ENCODE measurements at regions not wholly inside any gene's neighbourhood (a gene's known extent, or its start where the extent isn't known, plus 50 kb on each side); places are given as distances from the start of the nearest gene placed in this dataset.
"Not testable (repeated sequence)": the region's sequence is repeated elsewhere in the genome, so short reads cannot be mapped to it uniquely, and the experiment has no call there.

- DNase-seq, result no peak
Observed at GRCh38 chr3:166435469-166436057, 598.3 kb upstream of the BCHE start.

GRCh38 chr3:166433060-166433459, 595.8 kb upstream of the BCHE start:
- no peak for DNase-seq

GRCh38 chr3:166425900-166426611, 588.8 kb upstream of the BCHE start:
- DNase-seq, result no peak

- no peak for DNase-seq
Observed at GRCh38 chr3:166425021-166425420, 587.8 kb upstream of the BCHE start.

GRCh38 chr3:166423824-166424513, 586.7 kb upstream of the BCHE start:
- DNase-seq, result not testable (repeated sequence)

GRCh38 chr3:166422556-166422955, 585.3 kb upstream of the BCHE start:
- DNase-seq, result no peak

GRCh38 chr3:166420071-166420470, 582.8 kb upstream of the BCHE start:
- DNase-seq, result no peak

GRCh38 chr3:166405896-166406295, 568.7 kb upstream of the BCHE start:
- DNase-seq, result no peak

- no peak for DNase-seq
Observed at GRCh38 chr3:166405465-166405864, 568.2 kb upstream of the BCHE start.

GRCh38 chr3:166390303-166390702, 553.1 kb upstream of the BCHE start:
- DNase-seq, result no peak

- no peak for DNase-seq
Observed at GRCh38 chr3:166388321-166388720, 551.1 kb upstream of the BCHE start.

- DNase-seq, result no peak
Observed at GRCh38 chr3:166372571-166373106, 535.4 kb upstream of the BCHE start.

GRCh38 chr3:166367947-166368533, 530.8 kb upstream of the BCHE start:
- DNase-seq, result no peak

- DNase-seq, result no peak
Observed at GRCh38 chr3:166362698-166363097, 525.5 kb upstream of the BCHE start.

GRCh38 chr3:166360720-166361119, 523.5 kb upstream of the BCHE start:
- no peak for DNase-seq

GRCh38 chr3:166351461-166351860, 514.2 kb upstream of the BCHE start:
- no peak for DNase-seq

GRCh38 chr3:166340604-166341266, 503.5 kb upstream of the BCHE start:
- DNase-seq, result no peak

- DNase-seq, result no peak
Observed at GRCh38 chr3:166324401-166324800, 487.2 kb upstream of the BCHE start.

- no peak for DNase-seq
Observed at GRCh38 chr3:166322391-166322790, 485.2 kb upstream of the BCHE start.

- DNase-seq, result peak; percentile 22
Observed at GRCh38 chr3:166307756-166308350, 470.6 kb upstream of the BCHE start.

- DNase-seq, result no peak
Observed at GRCh38 chr3:166304584-166304983, 467.4 kb upstream of the BCHE start.

GRCh38 chr3:166303681-166304080, 466.5 kb upstream of the BCHE start:
- DNase-seq, result no peak

GRCh38 chr3:166302331-166302730, 465.1 kb upstream of the BCHE start:
- no peak for DNase-seq
